GM23338 (cell line): ENCODE measurements at regions not wholly inside any gene's neighbourhood (a gene's known extent, or its start where the extent isn't known, plus 50 kb on each side); places are given as distances from the start of the nearest gene placed in this dataset.

Experiments used
- ATAC-seq: fragments of 200-7000 bp; cut with Tn5 transposase; 3 replicates; pipeline ENCODE4 v1.9.1; 2020
- DNase-seq: peaks from one replicate; pipeline ENCODE4 v3.0.0-alpha.2; 2015; ENCODE audit warnings: low spot score
- H2AFZ ChIP-seq: fragments of 200-600 bp; sonication (generic); 2 replicates; pipeline ENCODE4 v1.8.0; 2016; ENCODE audit warnings: antibody characterized with exemption, mild to moderate bottlenecking, moderate library complexity
- H3F3A ChIP-seq: fragments of 200-600 bp; sonication (generic); replicated peaks from 2 replicates; pipeline ENCODE4 v1.8.0; 2017; ENCODE audit warnings: antibody characterized with exemption, mixed run types, low read depth
- H3K27ac ChIP-seq: fragments of 200-600 bp; sonication (generic); 2 replicates; pipeline ENCODE4 v1.6.1; 2016; ENCODE audit warnings: low read depth
- H3K27me3 ChIP-seq: fragments of 200-600 bp; sonication (generic); 2 replicates; pipeline ENCODE4 v1.8.0; 2016; ENCODE audit warnings: mild to moderate bottlenecking, mixed run types, moderate library complexity; ENCODE audit not compliant: insufficient read depth
- H3K36me3 ChIP-seq: fragments of 200-600 bp; sonication (generic); 2 replicates; pipeline ENCODE4 v1.8.0; 2016; ENCODE audit warnings: mild to moderate bottlenecking; ENCODE audit not compliant: insufficient read depth
- H3K4me1 ChIP-seq: fragments of 200-600 bp; sonication (generic); 2 replicates; pipeline ENCODE4 v1.8.0; 2016; ENCODE audit warnings: mild to moderate bottlenecking, moderate library complexity; ENCODE audit not compliant: insufficient read depth
- H3K4me2 ChIP-seq: fragments of 200-600 bp; sonication (generic); 2 replicates; pipeline ENCODE4 v1.7.1; 2017; ENCODE audit warnings: mixed run types
- H3K4me3 ChIP-seq: fragments of 200-600 bp; sonication (generic); 2 replicates; pipeline ENCODE4 v1.6.1; 2016; ENCODE audit warnings: mixed run types
- H3K79me2 ChIP-seq: fragments of 200-600 bp; sonication (generic); replicated peaks from 2 replicates; pipeline ENCODE4 v1.8.0; 2017; ENCODE audit warnings: mild to moderate bottlenecking; ENCODE audit not compliant: insufficient read depth
- H3K9me2 ChIP-seq: fragments of 200-600 bp; sonication (generic); 2 replicates; pipeline ENCODE4 v1.8.0; 2017; ENCODE audit not compliant: insufficient read depth
- H4K20me1 ChIP-seq: fragments of 200-600 bp; sonication (generic); replicated peaks from 2 replicates; pipeline ENCODE4 v1.8.0; 2017; ENCODE audit warnings: mild to moderate bottlenecking; ENCODE audit not compliant: insufficient read depth
- H3K27ac Mint-ChIP-seq: 2 replicates; pipeline ENCODE4 v1.8.0; 2020; ENCODE audit warnings: inconsistent platforms, mild to moderate bottlenecking, moderate library complexity, mixed read lengths
- H3K27me3 Mint-ChIP-seq: 3 replicates; pipeline ENCODE4 v1.8.0; 2022; ENCODE audit warnings: low read depth, mild to moderate bottlenecking, moderate library complexity, mixed read lengths, inconsistent platforms; ENCODE audit not compliant: insufficient read depth, poor library complexity
- H3K36me3 Mint-ChIP-seq: 3 replicates; pipeline ENCODE4 v1.8.0; 2021; ENCODE audit warnings: low read depth, mild to moderate bottlenecking, inconsistent platforms, moderate library complexity, mixed read lengths
- H3K4me1 Mint-ChIP-seq: 3 replicates; pipeline ENCODE4 v1.8.0; 2020; ENCODE audit warnings: mild to moderate bottlenecking, inconsistent platforms, mixed read lengths
- H3K4me3 Mint-ChIP-seq: 3 replicates; pipeline ENCODE4 v1.8.0; 2021; ENCODE audit warnings: moderate library complexity, mild to moderate bottlenecking, inconsistent platforms, mixed read lengths
- H3K9me3 Mint-ChIP-seq: 3 replicates; pipeline ENCODE4 v1.8.0; 2020; ENCODE audit warnings: moderate library complexity, mild to moderate bottlenecking, inconsistent platforms, mixed read lengths
- CREB1 ChIP-seq: fragments of 250-450 bp; sonication (Bioruptor Pico); IDR thresholded peaks from 2 replicates; pipeline ENCODE4 v1.5.0; 2020; ENCODE audit warnings: low read depth, mild to moderate bottlenecking, moderate library complexity
- NANOG ChIP-seq: IDR thresholded peaks from 2 replicates; pipeline ENCODE4 v1.6.1; 2016; ENCODE audit warnings: antibody characterized with exemption, borderline replicate concordance
- ZNF331 ChIP-seq: fragments of 250-450 bp; sonication (Bioruptor Pico); IDR thresholded peaks from 2 replicates; pipeline ENCODE4 v1.5.0; 2020; ENCODE audit warnings: low read depth, mild to moderate bottlenecking, moderate library complexity
- TF ChIP-seq, protein P1 (sequence below): fragments of 250-450 bp; sonication (Bioruptor Pico); IDR thresholded peaks from 2 replicates; pipeline ENCODE4 v1.5.0; 2020; ENCODE audit warnings: mild to moderate bottlenecking, moderate library complexity
- TF ChIP-seq, protein P2 (sequence below), 2 experiments: fragments of 200-600 bp in 1 of 2; sonication (generic) in 1 of 2; conservative IDR thresholded peaks; 2 replicates each; pipeline versions ENCODE4 v1.5.1 to v1.6.1; 2016 to 2017; ENCODE audit warnings: antibody characterized with exemption in 2 of 2, low read depth in 2 of 2, mild to moderate bottlenecking in 2 of 2, moderate library complexity in 1 of 2
- TF ChIP-seq, protein P3 (sequence below): IDR thresholded peaks from one replicate; pipeline ENCODE4 v1.6.1; 2018; ENCODE audit warnings: antibody characterized with exemption; ENCODE audit not compliant: unreplicated experiment

DNA sequence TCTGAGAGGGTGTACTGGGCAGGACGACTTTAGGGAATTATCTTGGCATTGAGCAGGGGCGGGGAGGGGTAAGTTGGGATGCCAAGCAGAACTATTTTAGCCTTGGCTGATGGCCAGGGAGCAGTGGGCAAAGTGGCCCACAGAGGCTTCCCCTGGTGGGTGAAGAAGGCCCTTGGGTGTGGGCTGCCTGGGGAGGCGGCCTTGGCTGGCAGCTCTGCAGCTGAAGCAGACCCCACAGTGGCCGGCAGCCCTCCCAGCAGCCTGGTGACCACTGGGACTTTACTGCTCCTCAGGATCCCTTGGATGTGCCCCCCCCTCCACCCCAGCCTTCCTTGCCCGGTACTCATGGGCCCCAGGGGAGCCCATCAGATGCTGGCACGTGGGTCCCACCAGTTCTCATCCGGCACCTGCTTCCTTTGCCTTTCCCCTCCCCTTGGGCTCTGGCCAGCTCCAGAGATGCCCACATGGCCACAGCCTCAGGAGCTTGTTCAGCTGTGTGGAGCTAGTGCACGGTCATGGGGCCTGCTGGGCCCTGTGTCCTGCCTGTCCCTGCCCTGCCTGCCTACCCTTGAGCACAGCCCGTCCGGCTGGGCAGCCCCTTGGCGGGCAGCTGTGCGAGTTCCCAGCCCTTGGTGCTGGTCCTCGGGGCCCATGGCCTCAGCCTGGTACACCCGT lies 122.1 kb upstream of the HS6ST1 start:
- Histone ChIP-seq H3K4me1 (peaks cover 21% of the 10 kb centered on the region), H3K27me3 (no peaks in the 10 kb centered on the region), H3K4me3 (no peak overlapping the region), H2AFZ (no peak overlapping the region), H4K20me1 (no peaks in the 10 kb centered on the region), H3K9me2 (no peaks in the 10 kb centered on the region), H3K27ac (no peak overlapping the region), H3K4me2 (no peak overlapping the region), H3K36me3 (no peaks in the 10 kb centered on the region), H3F3A (no peaks in the 10 kb centered on the region), H3K79me2 (no peaks in the 10 kb centered on the region)
- ATAC-seq (no peak), DNase-seq (no peak)
- H3K27me3 Mint-ChIP-seq, result peaks cover 17% of the 10 kb centered on the region
- no peak overlapping the region for H3K27ac Mint-ChIP-seq
- H3K4me3 Mint-ChIP-seq, result no peak overlapping the region
- TF ChIP-seq, protein P1, sequence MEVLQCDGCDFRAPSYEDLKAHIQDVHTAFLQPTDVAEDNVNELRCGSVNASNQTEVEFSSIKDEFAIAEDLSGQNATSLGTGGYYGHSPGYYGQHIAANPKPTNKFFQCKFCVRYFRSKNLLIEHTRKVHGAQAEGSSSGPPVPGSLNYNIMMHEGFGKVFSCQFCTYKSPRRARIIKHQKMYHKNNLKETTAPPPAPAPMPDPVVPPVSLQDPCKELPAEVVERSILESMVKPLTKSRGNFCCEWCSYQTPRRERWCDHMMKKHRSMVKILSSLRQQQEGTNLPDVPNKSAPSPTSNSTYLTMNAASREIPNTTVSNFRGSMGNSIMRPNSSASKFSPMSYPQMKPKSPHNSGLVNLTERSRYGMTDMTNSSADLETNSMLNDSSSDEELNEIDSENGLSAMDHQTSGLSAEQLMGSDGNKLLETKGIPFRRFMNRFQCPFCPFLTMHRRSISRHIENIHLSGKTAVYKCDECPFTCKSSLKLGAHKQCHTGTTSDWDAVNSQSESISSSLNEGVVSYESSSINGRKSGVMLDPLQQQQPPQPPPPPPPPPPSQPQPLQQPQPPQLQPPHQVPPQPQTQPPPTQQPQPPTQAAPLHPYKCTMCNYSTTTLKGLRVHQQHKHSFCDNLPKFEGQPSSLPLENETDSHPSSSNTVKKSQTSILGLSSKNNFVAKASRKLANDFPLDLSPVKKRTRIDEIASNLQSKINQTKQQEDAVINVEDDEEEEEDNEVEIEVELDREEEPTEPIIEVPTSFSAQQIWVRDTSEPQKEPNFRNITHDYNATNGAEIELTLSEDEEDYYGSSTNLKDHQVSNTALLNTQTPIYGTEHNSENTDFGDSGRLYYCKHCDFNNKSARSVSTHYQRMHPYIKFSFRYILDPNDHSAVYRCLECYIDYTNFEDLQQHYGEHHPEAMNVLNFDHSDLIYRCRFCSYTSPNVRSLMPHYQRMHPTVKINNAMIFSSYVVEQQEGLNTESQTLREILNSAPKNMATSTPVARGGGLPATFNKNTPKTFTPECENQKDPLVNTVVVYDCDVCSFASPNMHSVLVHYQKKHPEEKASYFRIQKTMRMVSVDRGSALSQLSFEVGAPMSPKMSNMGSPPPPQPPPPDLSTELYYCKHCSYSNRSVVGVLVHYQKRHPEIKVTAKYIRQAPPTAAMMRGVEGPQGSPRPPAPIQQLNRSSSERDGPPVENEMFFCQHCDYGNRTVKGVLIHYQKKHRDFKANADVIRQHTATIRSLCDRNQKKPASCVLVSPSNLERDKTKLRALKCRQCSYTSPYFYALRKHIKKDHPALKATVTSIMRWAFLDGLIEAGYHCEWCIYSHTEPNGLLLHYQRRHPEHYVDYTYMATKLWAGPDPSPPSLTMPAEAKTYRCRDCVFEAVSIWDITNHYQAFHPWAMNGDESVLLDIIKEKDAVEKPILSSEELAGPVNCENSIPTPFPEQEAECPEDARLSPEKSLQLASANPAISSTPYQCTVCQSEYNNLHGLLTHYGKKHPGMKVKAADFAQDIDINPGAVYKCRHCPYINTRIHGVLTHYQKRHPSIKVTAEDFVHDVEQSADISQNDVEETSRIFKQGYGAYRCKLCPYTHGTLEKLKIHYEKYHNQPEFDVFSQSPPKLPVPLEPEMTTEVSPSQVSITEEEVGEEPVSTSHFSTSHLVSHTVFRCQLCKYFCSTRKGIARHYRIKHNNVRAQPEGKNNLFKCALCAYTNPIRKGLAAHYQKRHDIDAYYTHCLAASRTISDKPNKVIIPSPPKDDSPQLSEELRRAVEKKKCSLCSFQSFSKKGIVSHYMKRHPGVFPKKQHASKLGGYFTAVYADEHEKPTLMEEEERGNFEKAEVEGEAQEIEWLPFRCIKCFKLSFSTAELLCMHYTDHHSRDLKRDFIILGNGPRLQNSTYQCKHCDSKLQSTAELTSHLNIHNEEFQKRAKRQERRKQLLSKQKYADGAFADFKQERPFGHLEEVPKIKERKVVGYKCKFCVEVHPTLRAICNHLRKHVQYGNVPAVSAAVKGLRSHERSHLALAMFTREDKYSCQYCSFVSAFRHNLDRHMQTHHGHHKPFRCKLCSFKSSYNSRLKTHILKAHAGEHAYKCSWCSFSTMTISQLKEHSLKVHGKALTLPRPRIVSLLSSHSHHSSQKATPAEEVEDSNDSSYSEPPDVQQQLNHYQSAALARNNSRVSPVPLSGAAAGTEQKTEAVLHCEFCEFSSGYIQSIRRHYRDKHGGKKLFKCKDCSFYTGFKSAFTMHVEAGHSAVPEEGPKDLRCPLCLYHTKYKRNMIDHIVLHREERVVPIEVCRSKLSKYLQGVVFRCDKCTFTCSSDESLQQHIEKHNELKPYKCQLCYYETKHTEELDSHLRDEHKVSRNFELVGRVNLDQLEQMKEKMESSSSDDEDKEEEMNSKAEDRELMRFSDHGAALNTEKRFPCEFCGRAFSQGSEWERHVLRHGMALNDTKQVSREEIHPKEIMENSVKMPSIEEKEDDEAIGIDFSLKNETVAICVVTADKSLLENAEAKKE (CRISPR knock-in tag), result no peak
- TF ChIP-seq, protein P2, sequence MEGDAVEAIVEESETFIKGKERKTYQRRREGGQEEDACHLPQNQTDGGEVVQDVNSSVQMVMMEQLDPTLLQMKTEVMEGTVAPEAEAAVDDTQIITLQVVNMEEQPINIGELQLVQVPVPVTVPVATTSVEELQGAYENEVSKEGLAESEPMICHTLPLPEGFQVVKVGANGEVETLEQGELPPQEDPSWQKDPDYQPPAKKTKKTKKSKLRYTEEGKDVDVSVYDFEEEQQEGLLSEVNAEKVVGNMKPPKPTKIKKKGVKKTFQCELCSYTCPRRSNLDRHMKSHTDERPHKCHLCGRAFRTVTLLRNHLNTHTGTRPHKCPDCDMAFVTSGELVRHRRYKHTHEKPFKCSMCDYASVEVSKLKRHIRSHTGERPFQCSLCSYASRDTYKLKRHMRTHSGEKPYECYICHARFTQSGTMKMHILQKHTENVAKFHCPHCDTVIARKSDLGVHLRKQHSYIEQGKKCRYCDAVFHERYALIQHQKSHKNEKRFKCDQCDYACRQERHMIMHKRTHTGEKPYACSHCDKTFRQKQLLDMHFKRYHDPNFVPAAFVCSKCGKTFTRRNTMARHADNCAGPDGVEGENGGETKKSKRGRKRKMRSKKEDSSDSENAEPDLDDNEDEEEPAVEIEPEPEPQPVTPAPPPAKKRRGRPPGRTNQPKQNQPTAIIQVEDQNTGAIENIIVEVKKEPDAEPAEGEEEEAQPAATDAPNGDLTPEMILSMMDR (conservative IDR thresholded peaks at IDR 0.05; ENCODE audit: low read depth in 2 of 2), result no peak
- TF ChIP-seq, protein P3, sequence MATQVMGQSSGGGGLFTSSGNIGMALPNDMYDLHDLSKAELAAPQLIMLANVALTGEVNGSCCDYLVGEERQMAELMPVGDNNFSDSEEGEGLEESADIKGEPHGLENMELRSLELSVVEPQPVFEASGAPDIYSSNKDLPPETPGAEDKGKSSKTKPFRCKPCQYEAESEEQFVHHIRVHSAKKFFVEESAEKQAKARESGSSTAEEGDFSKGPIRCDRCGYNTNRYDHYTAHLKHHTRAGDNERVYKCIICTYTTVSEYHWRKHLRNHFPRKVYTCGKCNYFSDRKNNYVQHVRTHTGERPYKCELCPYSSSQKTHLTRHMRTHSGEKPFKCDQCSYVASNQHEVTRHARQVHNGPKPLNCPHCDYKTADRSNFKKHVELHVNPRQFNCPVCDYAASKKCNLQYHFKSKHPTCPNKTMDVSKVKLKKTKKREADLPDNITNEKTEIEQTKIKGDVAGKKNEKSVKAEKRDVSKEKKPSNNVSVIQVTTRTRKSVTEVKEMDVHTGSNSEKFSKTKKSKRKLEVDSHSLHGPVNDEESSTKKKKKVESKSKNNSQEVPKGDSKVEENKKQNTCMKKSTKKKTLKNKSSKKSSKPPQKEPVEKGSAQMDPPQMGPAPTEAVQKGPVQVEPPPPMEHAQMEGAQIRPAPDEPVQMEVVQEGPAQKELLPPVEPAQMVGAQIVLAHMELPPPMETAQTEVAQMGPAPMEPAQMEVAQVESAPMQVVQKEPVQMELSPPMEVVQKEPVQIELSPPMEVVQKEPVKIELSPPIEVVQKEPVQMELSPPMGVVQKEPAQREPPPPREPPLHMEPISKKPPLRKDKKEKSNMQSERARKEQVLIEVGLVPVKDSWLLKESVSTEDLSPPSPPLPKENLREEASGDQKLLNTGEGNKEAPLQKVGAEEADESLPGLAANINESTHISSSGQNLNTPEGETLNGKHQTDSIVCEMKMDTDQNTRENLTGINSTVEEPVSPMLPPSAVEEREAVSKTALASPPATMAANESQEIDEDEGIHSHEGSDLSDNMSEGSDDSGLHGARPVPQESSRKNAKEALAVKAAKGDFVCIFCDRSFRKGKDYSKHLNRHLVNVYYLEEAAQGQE, result no peak
- TF ChIP-seq NANOG (no peak), ZNF331 (CRISPR knock-in tag) (no peak), CREB1 (CRISPR knock-in tag) (no peak)
- no peaks in the 10 kb centered on the region for H3K36me3 Mint-ChIP-seq
- H3K9me3 Mint-ChIP-seq, result no peaks in the 10 kb centered on the region
- H3K4me1 Mint-ChIP-seq, result peaks cover 23% of the 10 kb centered on the region
